Tibial nerve (tissue), 4 donors: ENCODE measurements at regions not wholly inside any gene's neighbourhood (a gene's known extent, or its start where the extent isn't known, plus 50 kb on each side); places are given as distances from the start of the nearest gene placed in this dataset.

Experiments
- CTCF ChIP-seq, 5 experiments: fragments of 200-600 bp in 3 of 5; fragments of 450-650 bp in 2 of 5; sonication (generic) in 3 of 5; IDR thresholded peaks; one replicate each; pipeline ENCODE4 v1.5.1; 2016 to 2019; ENCODE audit warnings: antibody characterized with exemption in 5 of 5, mild to moderate bottlenecking in 3 of 5, moderate library complexity in 2 of 5
- EP300 ChIP-seq, 2 donors: sonication (generic); formaldehyde crosslinking; IDR thresholded peaks; one replicate each; pipeline ENCODE4 v1.6.1; 2017; ENCODE audit warnings: antibody characterized with exemption in 2 of 2, mild to moderate bottlenecking in 1 of 2

GRCh38 chr5:4453655-4454054 lies 686.5 kb upstream of the ADAMTS16 start:
- TF ChIP-seq EP300 (IDR thresholded peaks at IDR 0.05), result no peak
- TF ChIP-seq CTCF (IDR thresholded peaks at IDR 0.05), result no peak
